Mucosa of descending colon (tissue), 3 donors: ENCODE measurements at regions not wholly inside any gene's neighbourhood (a gene's known extent, or its start where the extent isn't known, plus 50 kb on each side); places are given as distances from the start of the nearest gene placed in this dataset.
"Not testable (repeated sequence)": the region's sequence is repeated elsewhere in the genome, so short reads cannot be mapped to it uniquely, and the experiment has no call there.

Source experiments
- ATAC-seq: fragments of 200-7000 bp; cut with Tn5 transposase; one replicate; pipeline ENCODE4 v1.9.1; 2020; ENCODE audit warnings: mild to moderate bottlenecking, moderate library complexity
- DNase-seq, 3 donors: peaks; one replicate each; pipeline ENCODE4 v3.0.0-alpha.2; 2020
- H3K36me3 ChIP-seq: fragments of 200-600 bp; one replicate; pipeline ENCODE4 v1.8.0; 2021; ENCODE audit warnings: low read depth, mild to moderate bottlenecking
- H3K4me1 ChIP-seq: fragments of 200-600 bp; one replicate; pipeline ENCODE4 v1.8.0; 2021; ENCODE audit warnings: low read depth, mild to moderate bottlenecking
- H3K4me3 ChIP-seq: fragments of 200-600 bp; one replicate; pipeline ENCODE4 v1.8.0; 2021; ENCODE audit warnings: mild to moderate bottlenecking
- H3K9me3 ChIP-seq: fragments of 200-600 bp; one replicate; pipeline ENCODE4 v1.8.0; 2021; ENCODE audit warnings: mild to moderate bottlenecking
- CTCF ChIP-seq: fragments of 200-600 bp; IDR thresholded peaks from one replicate; pipeline ENCODE4 v1.8.0; 2022; ENCODE audit warnings: antibody characterized with exemption, mild to moderate bottlenecking
- intact Hi-C, 2 donors: fragments of 100-400 bp; cut with DNase I in 1 of 2; cut with micrococcal nuclease in 1 of 2; formaldehyde crosslinking; loops; one replicate each; pipeline versions ENCODE4 v1.11.0 to v1.11.1; 2022; cut with DNase I, micrococcal nuclease
- donor health status: DM: no; HTN: no; CAD: no; lungs with moderate emphysema.
- donor health status: DM: no; HTN: no; CAD: no.
- donor health status: DM: no; HTN: yes; CAD: no.

DNA sequence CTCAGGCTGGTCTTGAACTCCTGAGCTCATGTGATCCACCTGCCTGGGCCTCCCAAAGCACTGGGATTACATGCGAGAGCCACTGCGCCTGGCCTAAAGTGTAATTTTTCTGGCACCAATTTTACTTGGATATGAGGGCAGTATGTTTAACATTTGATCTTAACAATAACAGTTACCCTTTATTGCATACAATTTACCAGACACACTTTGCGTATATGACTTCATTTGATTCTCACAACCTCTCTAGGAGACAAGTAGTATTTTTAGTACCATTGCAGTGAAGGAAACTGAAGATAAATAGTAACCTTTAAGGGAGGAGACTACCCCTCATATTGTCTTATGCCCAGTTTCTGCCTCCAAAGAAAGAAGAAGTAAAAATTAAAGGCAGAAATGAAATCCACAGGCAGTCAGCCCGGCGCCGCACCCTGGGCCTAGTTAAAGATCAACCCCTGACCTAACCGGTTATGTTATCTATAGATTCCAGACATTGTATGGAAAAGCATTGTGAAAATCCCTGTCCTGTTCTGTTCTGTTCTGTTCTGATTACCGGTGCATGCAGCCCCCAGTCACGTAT is 54.0 kb downstream of the CYP26A1 start:
- peaks cover 18% of the 10 kb centered on the region for H3K4me1 ChIP-seq
- H3K36me3 ChIP-seq, H3K9me3 ChIP-seq, H3K4me3 ChIP-seq, intact Hi-C loops: not testable (repeated sequence)
- ATAC-seq (peak; percentile 81), DNase-seq (peak; percentile 65 to 90 (median 82))

DNA sequence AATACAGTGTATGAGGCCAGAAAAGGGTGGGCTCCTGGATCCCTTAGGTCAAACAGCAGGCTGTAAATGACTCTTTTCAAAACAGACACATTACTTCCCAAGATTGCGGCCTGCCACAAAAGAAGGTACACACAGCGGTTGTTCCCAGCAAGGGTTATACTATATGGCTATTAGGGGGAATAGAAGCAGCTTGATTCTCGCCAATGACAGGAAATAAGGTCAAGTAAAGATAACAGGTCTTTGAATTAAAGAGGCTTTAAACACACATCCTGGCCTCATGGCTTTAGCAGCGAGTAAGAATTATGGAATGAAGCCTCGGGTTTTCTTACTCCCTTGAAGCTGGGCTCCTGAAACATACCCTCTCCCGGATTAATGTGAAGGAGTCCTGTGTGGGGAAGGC is 58.3 kb downstream of the CYP26A1 start:
- intact Hi-C loops = no loop called here
- Histone ChIP-seq H3K4me1 (peaks cover 6% of the 10 kb centered on the region), H3K4me3 (no peak overlapping the region), H3K9me3 (peaks cover under 1% of the 10 kb centered on the region), H3K36me3 (no peaks in the 10 kb centered on the region)
- peak; percentile 68 for ATAC-seq
- no peak for TF ChIP-seq CTCF
- peak in 1 of 3 donors; percentile 38 for DNase-seq

GRCh38 chr10:93138113-93138870 is 64.6 kb downstream of the CYP26A1 start:
- Histone ChIP-seq H3K4me3 (no peak overlapping the region), H3K36me3 (no peaks in the 10 kb centered on the region), H3K4me1 (peaks cover 2% of the 10 kb centered on the region), H3K9me3 (no peaks in the 10 kb centered on the region)
- intact Hi-C loops = no loop called here
- DNase-seq (no peak), ATAC-seq (no peak)
- TF ChIP-seq CTCF = no peak

GRCh38 chr10:93139059-93139655 is 65.5 kb downstream of the CYP26A1 start:
- Histone ChIP-seq H3K4me1 (peaks cover 2% of the 10 kb centered on the region), H3K36me3 (no peaks in the 10 kb centered on the region), H3K4me3 (no peak overlapping the region), H3K9me3 (no peaks in the 10 kb centered on the region)
- ATAC-seq = peak; percentile 15
- no peak for TF ChIP-seq CTCF
- DNase-seq = no peak
- intact Hi-C loops = no loop called here

DNA sequence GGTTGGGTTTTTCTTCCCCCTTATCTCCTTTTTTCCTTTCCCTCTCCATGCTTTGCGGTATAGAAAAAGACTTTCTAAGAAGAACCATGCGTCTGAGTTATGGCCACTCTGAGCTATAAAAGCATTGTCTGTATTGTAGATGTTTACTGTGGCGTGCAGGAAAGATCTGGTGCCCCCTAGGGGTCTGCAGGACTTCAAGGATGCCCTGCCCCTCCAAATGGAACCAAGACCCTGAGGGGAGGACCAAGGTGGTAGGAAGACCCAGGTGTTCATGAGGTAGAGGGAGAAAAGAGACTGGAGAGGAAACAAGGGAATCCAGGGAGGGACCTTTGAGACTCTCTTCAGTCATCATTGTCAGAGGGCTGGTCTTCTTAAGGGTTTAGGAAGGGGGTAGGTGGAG is 68.8 kb downstream of the CYP26A1 start:
- Histone ChIP-seq H3K4me3 (no peak overlapping the region), H3K9me3 (no peaks in the 10 kb centered on the region), H3K4me1 (peaks cover 2% of the 10 kb centered on the region), H3K36me3 (no peaks in the 10 kb centered on the region)
- ATAC-seq (no peak), DNase-seq (no peak)
- TF ChIP-seq CTCF = no peak
- intact Hi-C loops = no loop called here

- TF ChIP-seq CTCF = no peak
- Histone ChIP-seq H3K9me3 (no peaks in the 10 kb centered on the region), H3K36me3 (no peaks in the 10 kb centered on the region), H3K4me3 (no peak overlapping the region), H3K4me1 (peaks cover 2% of the 10 kb centered on the region)
- intact Hi-C loops = no loop called here
- ATAC-seq (no peak), DNase-seq (no peak)
Measured at GRCh38 chr10:93143281-93143680, 69.6 kb downstream of the CYP26A1 start.
